ENCODE measurements at regions not wholly inside any gene's neighbourhood (a gene's known extent, or its start where the extent isn't known, plus 50 kb on each side); places are given as distances from the start of the nearest gene placed in this dataset.

GRCh38 chr6:79788756-79789155 lies 157.6 kb downstream of the SH3BGRL2 start:
- intact Hi-C loops (cut with DNase I): no loop called here
- DNase-seq (no peak), ATAC-seq (no peak)
- Histone ChIP-seq H3K4me1 (no peaks in the 10 kb centered on the region), H3K9me3 (no peaks in the 10 kb centered on the region), H3K36me3 (no peaks in the 10 kb centered on the region), H3K4me3 (no peak overlapping the region), H3K27me3 (ENCODE audit: low read depth) (no peaks in the 10 kb centered on the region), H3K27ac (no peak overlapping the region)
- no peak for TF ChIP-seq CTCF (IDR thresholded peaks at IDR 0.05)

GRCh38 chr6:79787626-79788025 lies 156.5 kb downstream of the SH3BGRL2 start:
- no peak for DNase-seq
- H3K4me3 ChIP-seq: no peak overlapping the region
- ATAC-seq: no peak
- no peaks in the 10 kb centered on the region for H3K9me3 ChIP-seq
- no peak for TF ChIP-seq CTCF (IDR thresholded peaks at IDR 0.05)
- H3K36me3 ChIP-seq: no peaks in the 10 kb centered on the region
- no peaks in the 10 kb centered on the region for H3K4me1 ChIP-seq
- H3K27ac ChIP-seq: no peak overlapping the region
- H3K27me3 ChIP-seq (ENCODE audit: low read depth): no peaks in the 10 kb centered on the region
- intact Hi-C loops (cut with DNase I): no loop called here

- intact Hi-C loops (cut with DNase I): no loop called here
- no peak for TF ChIP-seq CTCF (IDR thresholded peaks at IDR 0.05)
- Histone ChIP-seq H3K27me3 (ENCODE audit: low read depth) (no peaks in the 10 kb centered on the region), H3K4me1 (no peaks in the 10 kb centered on the region), H3K27ac (no peak overlapping the region), H3K4me3 (no peak overlapping the region), H3K36me3 (no peaks in the 10 kb centered on the region), H3K9me3 (no peaks in the 10 kb centered on the region)
- no peak for ATAC-seq
- no peak for DNase-seq
These were observed 153.2 kb downstream of the SH3BGRL2 start for GRCh38 chr6:79784395-79784753.

- no peak overlapping the region for H3K27ac ChIP-seq
- H3K4me3 ChIP-seq: no peak overlapping the region
- TF ChIP-seq CTCF (IDR thresholded peaks at IDR 0.05): no peak
- intact Hi-C loops (cut with DNase I): no loop called here
- no peak for DNase-seq
- no peak for ATAC-seq
- no peaks in the 10 kb centered on the region for H3K9me3 ChIP-seq
- H3K4me1 ChIP-seq: no peaks in the 10 kb centered on the region
- H3K27me3 ChIP-seq (ENCODE audit: low read depth): no peaks in the 10 kb centered on the region
- H3K36me3 ChIP-seq: no peaks in the 10 kb centered on the region
These were observed 152.7 kb downstream of the SH3BGRL2 start for GRCh38 chr6:79783670-79784394.

GRCh38 chr6:79782792-79783580 lies 151.9 kb downstream of the SH3BGRL2 start:
- peak in 1 of 2 donors; percentile 34 for ATAC-seq
- Histone ChIP-seq H3K4me1 (peaks cover 4% of the 10 kb centered on the region), H3K4me3 (no peak overlapping the region), H3K27me3 (ENCODE audit: low read depth) (no peaks in the 10 kb centered on the region), H3K27ac (no peak overlapping the region), H3K36me3 (no peaks in the 10 kb centered on the region), H3K9me3 (no peaks in the 10 kb centered on the region)
- intact Hi-C loops (cut with DNase I): no loop called here
- TF ChIP-seq CTCF (IDR thresholded peaks at IDR 0.05): no peak
- DNase-seq: no peak
